Stimulated activated CD4-positive, alpha-beta T cell treated with anti-CD3 and anti-CD28 coated beads, Interleukin-15, amount 100 ng/mL, for 48 hours (primary cell): ENCODE measurements at regions not wholly inside any gene's neighbourhood (a gene's known extent, or its start where the extent isn't known, plus 50 kb on each side); places are given as distances from the start of the nearest gene placed in this dataset.

Experiments used
- DNase-seq, 2 donors: peaks; one replicate each; pipeline ENCODE4 v3.0.0-alpha.2; 2020; ENCODE audit warnings: low read depth in 2 of 2

- DNase-seq = no peak
Measured at GRCh38 chr16:51035711-51036110, 115.4 kb downstream of the SALL1 start.

GRCh38 chr16:51035110-51035498 is 116.0 kb downstream of the SALL1 start:
- DNase-seq = no peak

GRCh38 chr16:51034481-51035109 is 116.5 kb downstream of the SALL1 start:
- DNase-seq = no peak

- DNase-seq = no peak
Measured at GRCh38 chr16:51031598-51031997, 119.5 kb downstream of the SALL1 start.

GRCh38 chr16:51030516-51030915 is 120.6 kb downstream of the SALL1 start:
- no peak for DNase-seq

GRCh38 chr16:51025588-51026290 is 125.3 kb downstream of the SALL1 start:
- DNase-seq = no peak

- no peak for DNase-seq
Measured at GRCh38 chr16:51024703-51025102, 126.4 kb downstream of the SALL1 start.

GRCh38 chr16:51022955-51023354 is 128.1 kb downstream of the SALL1 start:
- DNase-seq = no peak

- no peak for DNase-seq
Measured at GRCh38 chr16:51019617-51020016, 131.5 kb downstream of the SALL1 start.

GRCh38 chr16:51017969-51018368 is 133.1 kb downstream of the SALL1 start:
- DNase-seq = no peak

GRCh38 chr16:51012396-51012795 is 138.7 kb downstream of the SALL1 start:
- DNase-seq = no peak

GRCh38 chr16:51010817-51011216 is 140.3 kb downstream of the SALL1 start:
- no peak for DNase-seq

GRCh38 chr16:51009813-51010212 is 141.3 kb downstream of the SALL1 start:
- DNase-seq = no peak

GRCh38 chr16:51009359-51009758 is 141.7 kb downstream of the SALL1 start:
- DNase-seq = no peak

GRCh38 chr16:51008607-51009006 is 142.5 kb downstream of the SALL1 start:
- no peak for DNase-seq

GRCh38 chr16:51008037-51008436 is 143.0 kb downstream of the SALL1 start:
- DNase-seq = no peak

- no peak for DNase-seq
Measured at GRCh38 chr16:51003850-51004566, 147.1 kb downstream of the SALL1 start.

- no peak for DNase-seq
Measured at GRCh38 chr16:51002881-51003490, 148.1 kb downstream of the SALL1 start.

GRCh38 chr16:50999181-50999580 is 151.9 kb downstream of the SALL1 start:
- no peak for DNase-seq

- no peak for DNase-seq
Measured at GRCh38 chr16:50998411-50998810, 152.7 kb downstream of the SALL1 start.

GRCh38 chr16:50997679-50998078 is 153.4 kb downstream of the SALL1 start:
- DNase-seq = no peak

- DNase-seq = no peak
Measured at GRCh38 chr16:50996830-50997186, 154.3 kb downstream of the SALL1 start.
